Sigmoid colon (tissue), 6 donors: ENCODE measurements at regions not wholly inside any gene's neighbourhood (a gene's known extent, or its start where the extent isn't known, plus 50 kb on each side); places are given as distances from the start of the nearest gene placed in this dataset.

ENCODE experiments used
- DNase-seq: peaks from one replicate; pipeline ENCODE4 v3.0.0-alpha.2; 2019
- H3K27ac ChIP-seq, 4 donors: fragments of 200-600 bp; sonication (generic); one replicate each; pipeline ENCODE4 v1.5.1; 2016 to 2019; ENCODE audit warnings: mild to moderate bottlenecking in 1 of 4
- H3K27me3 ChIP-seq, 3 donors: fragments of 200-600 bp; sonication (generic); one replicate each; pipeline ENCODE4 v1.5.1; 2019; ENCODE audit warnings: mild to moderate bottlenecking in 1 of 3
- H3K36me3 ChIP-seq, 4 donors: fragments of 200-600 bp; sonication (generic); one replicate each; pipeline ENCODE4 v1.5.1; 2016 to 2019
- H3K4me1 ChIP-seq, 4 donors: fragments of 200-600 bp; sonication (generic); one replicate each; pipeline ENCODE4 v1.5.1; 2017 to 2019
- H3K4me3 ChIP-seq, 4 donors: fragments of 200-600 bp; sonication (generic); one replicate each; pipeline ENCODE4 v1.5.1; 2017 to 2019; ENCODE audit warnings: mild to moderate bottlenecking in 2 of 4, moderate library complexity in 1 of 4
- H3K9me3 ChIP-seq, 4 donors: fragments of 200-600 bp in 3 of 4; sonication (generic) in 3 of 4; one replicate each; pipeline versions ENCODE4 v1.5.1 to v1.6.1; 2013 to 2019
- EP300 ChIP-seq, 4 donors: sonication (generic); formaldehyde crosslinking; IDR thresholded peaks; one replicate each; pipeline ENCODE4 v1.6.1; 2017; ENCODE audit warnings: antibody characterized with exemption in 4 of 4
- POLR2A ChIP-seq, 2 donors: fragments of 450-650 bp; IDR thresholded peaks; one replicate each; pipeline ENCODE4 v1.6.1; 2016; ENCODE audit warnings: antibody characterized with exemption in 2 of 2, mild to moderate bottlenecking in 2 of 2, moderate library complexity in 2 of 2
- POLR2AphosphoS5 ChIP-seq, 4 donors: sonication (generic); formaldehyde crosslinking; IDR thresholded peaks; one replicate each; pipeline ENCODE4 v1.6.1; 2017; ENCODE audit warnings: antibody characterized with exemption in 4 of 4
- WGBS, 2 donors: extraction: QIAGEN DNeasy Blood & Tissue Kit; methylation state at CpG; one replicate each; pipeline ENCODE4 v1.1.7; 2013; 5-methylcytosine and 5-hydroxymethylcytosine counted together
- intact Hi-C: fragments of 100-400 bp; cut with DNase I; formaldehyde crosslinking; loops from one replicate; pipeline ENCODE4 v1.15.1; 2023
- TF ChIP-seq, protein P1 (sequence below), 4 experiments: fragments of 450-650 bp in 3 of 4; fragments of 200-600 bp in 1 of 4; IDR thresholded peaks; one replicate each; pipeline ENCODE4 v1.5.1; 2016 to 2019; ENCODE audit warnings: antibody characterized with exemption in 4 of 4, mild to moderate bottlenecking in 3 of 4, moderate library complexity in 2 of 4
- donor health status: healthy with polysubstance abuse.
- donor health status: healthy.

DNA sequence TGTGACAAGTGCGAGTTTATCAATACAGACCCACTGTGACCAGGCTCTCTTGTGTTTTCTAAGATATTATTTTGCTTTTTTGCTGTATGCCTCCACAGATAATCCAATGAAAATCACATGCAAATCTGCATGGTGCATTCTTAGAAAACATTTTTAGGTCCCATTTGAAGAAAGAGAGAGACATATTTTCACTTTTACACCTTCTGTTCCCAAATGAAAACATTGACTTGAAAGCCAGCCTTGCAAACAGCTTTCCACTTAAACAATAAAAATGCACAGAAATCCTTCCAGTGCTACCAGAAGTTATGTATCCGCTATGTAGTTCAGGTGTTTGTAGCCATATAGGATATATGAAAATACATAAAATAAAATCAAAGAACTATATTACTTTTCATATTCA is 618.0 kb downstream of the CDH26 start:
- H3K36me3 ChIP-seq, result no peaks in the 10 kb centered on the region
- H3K9me3 ChIP-seq, result no peaks in the 10 kb centered on the region
- no peak overlapping the region for H3K27ac ChIP-seq
- TF ChIP-seq EP300 (IDR thresholded peaks at IDR 0.05), result no peak
- no peak for TF ChIP-seq POLR2A (IDR thresholded peaks at IDR 0.05)
- TF ChIP-seq POLR2AphosphoS5 (IDR thresholded peaks at IDR 0.05), result no peak
- H3K4me3 ChIP-seq, result no peak overlapping the region
- no peaks in the 10 kb centered on the region for H3K27me3 ChIP-seq
- DNase-seq, result no peak
- WGBS, 2 donors, result 79 to 89% methylated on average over 2 of the region's 2 CpGs
- no peaks in the 10 kb centered on the region for H3K4me1 ChIP-seq
- intact Hi-C loops, result no loop called here

DNA sequence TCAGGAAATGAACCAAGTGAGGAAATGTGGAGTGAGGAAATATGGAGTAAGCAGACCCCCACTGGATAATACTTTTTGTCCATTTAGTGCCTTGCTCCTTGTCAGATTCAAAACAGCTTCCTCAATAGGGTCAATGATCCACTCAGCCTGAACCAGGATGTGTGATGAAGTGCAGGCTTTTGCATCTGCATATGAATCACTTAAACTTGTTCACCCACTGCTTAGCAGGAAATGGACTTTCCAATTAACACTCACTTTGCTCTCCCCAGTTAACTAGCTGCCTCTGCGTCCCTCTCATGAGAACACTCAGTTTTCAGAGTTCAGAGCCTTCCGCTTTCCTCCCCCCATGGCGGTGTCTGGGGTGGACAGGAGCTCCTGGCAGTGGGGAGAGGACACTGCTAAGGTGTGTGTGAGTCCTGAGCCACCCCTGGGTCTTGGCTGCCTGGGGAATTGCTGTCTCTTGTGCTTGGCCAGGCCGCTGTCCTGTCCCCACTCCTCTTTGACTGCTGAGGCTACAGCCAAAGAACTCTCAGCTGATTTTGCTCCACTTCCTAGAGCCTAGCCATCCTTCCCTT is 621.8 kb downstream of the CDH26 start:
- intact Hi-C loops, result no loop called here
- Histone ChIP-seq H3K36me3 (no peaks in the 10 kb centered on the region), H3K4me1 (no peaks in the 10 kb centered on the region), H3K4me3 (no peak overlapping the region), H3K27ac (no peak overlapping the region), H3K27me3 (no peaks in the 10 kb centered on the region), H3K9me3 (no peaks in the 10 kb centered on the region)
- DNase-seq, result no peak
- no peak for TF ChIP-seq POLR2AphosphoS5 (IDR thresholded peaks at IDR 0.05)
- TF ChIP-seq, protein P1, sequence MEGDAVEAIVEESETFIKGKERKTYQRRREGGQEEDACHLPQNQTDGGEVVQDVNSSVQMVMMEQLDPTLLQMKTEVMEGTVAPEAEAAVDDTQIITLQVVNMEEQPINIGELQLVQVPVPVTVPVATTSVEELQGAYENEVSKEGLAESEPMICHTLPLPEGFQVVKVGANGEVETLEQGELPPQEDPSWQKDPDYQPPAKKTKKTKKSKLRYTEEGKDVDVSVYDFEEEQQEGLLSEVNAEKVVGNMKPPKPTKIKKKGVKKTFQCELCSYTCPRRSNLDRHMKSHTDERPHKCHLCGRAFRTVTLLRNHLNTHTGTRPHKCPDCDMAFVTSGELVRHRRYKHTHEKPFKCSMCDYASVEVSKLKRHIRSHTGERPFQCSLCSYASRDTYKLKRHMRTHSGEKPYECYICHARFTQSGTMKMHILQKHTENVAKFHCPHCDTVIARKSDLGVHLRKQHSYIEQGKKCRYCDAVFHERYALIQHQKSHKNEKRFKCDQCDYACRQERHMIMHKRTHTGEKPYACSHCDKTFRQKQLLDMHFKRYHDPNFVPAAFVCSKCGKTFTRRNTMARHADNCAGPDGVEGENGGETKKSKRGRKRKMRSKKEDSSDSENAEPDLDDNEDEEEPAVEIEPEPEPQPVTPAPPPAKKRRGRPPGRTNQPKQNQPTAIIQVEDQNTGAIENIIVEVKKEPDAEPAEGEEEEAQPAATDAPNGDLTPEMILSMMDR (IDR thresholded peaks at IDR 0.05), result no peak
- no peak for TF ChIP-seq POLR2A (IDR thresholded peaks at IDR 0.05)
- no peak for TF ChIP-seq EP300 (IDR thresholded peaks at IDR 0.05)
- 67 to 77% methylated on average over 4 of the region's 4 CpGs for WGBS, 2 donors

DNA sequence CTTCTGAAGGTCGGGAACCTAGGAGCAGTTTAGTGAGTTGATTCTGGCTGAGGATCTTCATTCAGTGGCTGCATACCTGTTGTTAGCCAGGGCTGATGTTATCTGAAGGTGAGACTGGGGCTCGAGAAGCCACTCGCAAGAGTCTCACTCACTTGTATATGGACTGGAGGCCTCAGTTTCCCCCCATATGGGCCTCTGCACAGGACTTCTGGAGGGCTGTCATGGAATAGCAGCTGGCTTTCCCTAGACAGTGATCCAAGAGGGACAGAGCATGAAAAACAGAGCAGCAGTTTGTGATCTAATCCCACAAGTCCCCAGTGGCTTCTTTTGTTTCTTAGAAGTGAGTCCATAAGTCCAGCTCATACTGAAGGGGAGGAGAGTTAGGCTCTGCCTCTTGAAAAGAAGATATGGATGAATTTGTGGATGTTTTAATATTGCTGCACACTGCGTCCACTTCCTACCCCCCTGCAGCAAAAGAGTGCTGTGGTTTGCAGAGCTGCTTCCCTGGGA is 623.4 kb downstream of the CDH26 start:
- 70 to 78% methylated on average over 4 of the region's 4 CpGs for WGBS, 2 donors
- H3K4me3 ChIP-seq, result no peak overlapping the region
- no peaks in the 10 kb centered on the region for H3K27me3 ChIP-seq
- no peaks in the 10 kb centered on the region for H3K9me3 ChIP-seq
- no peaks in the 10 kb centered on the region for H3K4me1 ChIP-seq
- no peak for DNase-seq
- no peaks in the 10 kb centered on the region for H3K36me3 ChIP-seq
- intact Hi-C loops, result no loop called here
- no peak for TF ChIP-seq POLR2A (IDR thresholded peaks at IDR 0.05)
- TF ChIP-seq EP300 (IDR thresholded peaks at IDR 0.05), result no peak
- TF ChIP-seq, protein P1 (IDR thresholded peaks at IDR 0.05), result no peak
- no peak for TF ChIP-seq POLR2AphosphoS5 (IDR thresholded peaks at IDR 0.05)
- no peak overlapping the region for H3K27ac ChIP-seq

DNA sequence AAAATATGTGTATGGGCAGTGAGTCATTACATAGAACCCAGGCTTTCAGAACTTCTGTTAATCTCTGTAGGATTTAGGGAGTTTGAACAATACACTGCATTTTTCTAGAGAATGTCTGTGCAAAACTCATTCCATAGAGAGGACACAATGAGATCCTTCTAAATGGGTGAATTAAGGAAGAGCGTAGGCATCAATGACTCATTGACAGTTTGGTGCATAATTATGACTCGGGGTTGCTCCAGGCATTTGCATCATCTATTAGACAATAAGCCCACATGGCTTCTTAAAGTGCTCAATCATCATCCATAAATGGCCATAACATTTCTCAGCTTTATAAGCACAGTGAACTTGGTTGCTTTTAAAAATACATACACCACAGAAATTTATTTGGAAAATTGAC is 625.5 kb downstream of the CDH26 start:
- TF ChIP-seq POLR2AphosphoS5 (IDR thresholded peaks at IDR 0.05) (no peak), POLR2A (IDR thresholded peaks at IDR 0.05) (no peak), EP300 (IDR thresholded peaks at IDR 0.05) (no peak)
- TF ChIP-seq, protein P1 (IDR thresholded peaks at IDR 0.05), result no peak
- no peaks in the 10 kb centered on the region for H3K27me3 ChIP-seq
- WGBS, 2 donors, result 81 to 93% methylated on average over 2 of the region's 2 CpGs
- intact Hi-C loops, result no loop called here
- H3K4me1 ChIP-seq, result no peaks in the 10 kb centered on the region
- H3K36me3 ChIP-seq, result no peaks in the 10 kb centered on the region
- DNase-seq, result no peak
- H3K4me3 ChIP-seq, result no peak overlapping the region
- H3K9me3 ChIP-seq, result no peaks in the 10 kb centered on the region
- no peak overlapping the region for H3K27ac ChIP-seq

DNA sequence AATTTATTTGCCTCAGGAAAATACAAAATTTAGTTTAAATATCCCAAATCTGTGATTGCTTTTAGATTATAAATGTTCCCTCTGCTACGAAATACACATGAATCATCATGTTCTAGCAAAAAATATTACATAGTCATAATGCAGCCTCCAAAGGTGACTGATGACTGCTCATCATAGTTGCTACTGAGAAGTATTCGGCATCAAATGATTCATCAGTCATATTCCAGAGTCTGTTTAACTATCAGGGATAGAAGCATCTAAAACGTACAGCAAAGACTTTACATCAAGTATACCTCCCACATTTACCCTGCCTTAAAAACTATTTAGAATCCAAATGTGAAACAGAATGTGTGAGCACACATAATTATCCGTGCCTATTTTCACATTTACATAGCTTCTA is 626.0 kb downstream of the CDH26 start:
- no peaks in the 10 kb centered on the region for H3K27me3 ChIP-seq
- no peak for DNase-seq
- no peak overlapping the region for H3K27ac ChIP-seq
- WGBS, 2 donors, result 71 to 75% methylated on average over 4 of the region's 4 CpGs
- H3K36me3 ChIP-seq, result no peaks in the 10 kb centered on the region
- H3K9me3 ChIP-seq, result no peaks in the 10 kb centered on the region
- no peak overlapping the region for H3K4me3 ChIP-seq
- intact Hi-C loops, result no loop called here
- no peaks in the 10 kb centered on the region for H3K4me1 ChIP-seq
- TF ChIP-seq, protein P1 (IDR thresholded peaks at IDR 0.05), result no peak
- TF ChIP-seq POLR2AphosphoS5 (IDR thresholded peaks at IDR 0.05) (no peak), POLR2A (IDR thresholded peaks at IDR 0.05) (no peak), EP300 (IDR thresholded peaks at IDR 0.05) (no peak)
